Nephron (organoid): ENCODE measurements at regions not wholly inside any gene's neighbourhood (a gene's known extent, or its start where the extent isn't known, plus 50 kb on each side); places are given as distances from the start of the nearest gene placed in this dataset.

Experiments
- H3K27ac Mint-ChIP-seq, 3 experiments: 2 replicates each; pipeline ENCODE4 v1.8.0; 2020; ENCODE audit warnings: mixed read lengths in 3 of 3, mild to moderate bottlenecking in 2 of 3, moderate library complexity in 1 of 3
- H3K27me3 Mint-ChIP-seq: 2 replicates; pipeline ENCODE4 v1.8.0; 2021; ENCODE audit warnings: low read depth, mild to moderate bottlenecking, moderate library complexity, mixed read lengths
- H3K36me3 Mint-ChIP-seq: 2 replicates; pipeline ENCODE4 v1.8.0; 2020; ENCODE audit warnings: low read depth, mixed read lengths
- H3K4me1 Mint-ChIP-seq: 2 replicates; pipeline ENCODE4 v1.8.0; 2020; ENCODE audit warnings: mixed read lengths
- H3K4me3 Mint-ChIP-seq, 3 experiments: 2 replicates each; pipeline ENCODE4 v1.8.0; 2020; ENCODE audit warnings: mild to moderate bottlenecking in 3 of 3, mixed read lengths in 3 of 3, moderate library complexity in 2 of 3
- H3K9me3 Mint-ChIP-seq: 2 replicates; pipeline ENCODE4 v1.8.0; 2020; ENCODE audit warnings: mixed read lengths
- TF ChIP-seq, protein P1 (sequence below), 3 experiments: fragments of 200-600 bp; sonication (generic); IDR thresholded peaks; one replicate each; pipeline ENCODE4 v1.5.0; 2021; ENCODE audit warnings: antibody characterized with exemption in 3 of 3; ENCODE audit not compliant: unreplicated experiment in 3 of 3

DNA sequence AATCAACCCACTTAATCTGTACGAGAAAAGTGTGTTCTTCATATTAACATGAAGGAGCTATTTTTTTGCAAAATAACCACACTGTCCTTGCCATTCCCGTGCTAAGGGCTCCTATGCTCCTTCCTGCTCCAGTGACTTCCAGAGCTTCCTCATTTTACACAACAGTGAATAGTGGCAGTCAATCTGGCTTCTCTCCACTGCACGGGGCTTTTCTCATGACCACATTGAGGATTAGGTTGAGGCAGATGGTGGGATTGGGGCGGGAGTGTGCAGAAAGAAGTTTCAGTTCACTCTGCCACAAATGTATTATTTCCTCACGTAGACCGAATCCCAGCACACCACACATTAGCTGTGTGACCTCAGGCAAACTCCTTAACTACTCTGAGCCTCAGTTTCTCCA is 235.1 kb downstream of the ARHGAP12 start:
- H3K27me3 Mint-ChIP-seq, result no peaks in the 10 kb centered on the region
- H3K36me3 Mint-ChIP-seq, result peaks cover 3% of the 10 kb centered on the region
- H3K4me1 Mint-ChIP-seq, result peaks cover 30% of the 10 kb centered on the region
- TF ChIP-seq, protein P1, sequence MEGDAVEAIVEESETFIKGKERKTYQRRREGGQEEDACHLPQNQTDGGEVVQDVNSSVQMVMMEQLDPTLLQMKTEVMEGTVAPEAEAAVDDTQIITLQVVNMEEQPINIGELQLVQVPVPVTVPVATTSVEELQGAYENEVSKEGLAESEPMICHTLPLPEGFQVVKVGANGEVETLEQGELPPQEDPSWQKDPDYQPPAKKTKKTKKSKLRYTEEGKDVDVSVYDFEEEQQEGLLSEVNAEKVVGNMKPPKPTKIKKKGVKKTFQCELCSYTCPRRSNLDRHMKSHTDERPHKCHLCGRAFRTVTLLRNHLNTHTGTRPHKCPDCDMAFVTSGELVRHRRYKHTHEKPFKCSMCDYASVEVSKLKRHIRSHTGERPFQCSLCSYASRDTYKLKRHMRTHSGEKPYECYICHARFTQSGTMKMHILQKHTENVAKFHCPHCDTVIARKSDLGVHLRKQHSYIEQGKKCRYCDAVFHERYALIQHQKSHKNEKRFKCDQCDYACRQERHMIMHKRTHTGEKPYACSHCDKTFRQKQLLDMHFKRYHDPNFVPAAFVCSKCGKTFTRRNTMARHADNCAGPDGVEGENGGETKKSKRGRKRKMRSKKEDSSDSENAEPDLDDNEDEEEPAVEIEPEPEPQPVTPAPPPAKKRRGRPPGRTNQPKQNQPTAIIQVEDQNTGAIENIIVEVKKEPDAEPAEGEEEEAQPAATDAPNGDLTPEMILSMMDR (IDR thresholded peaks at IDR 0.05; ENCODE audit: unreplicated experiment in 3 of 3), result no peak
- peaks cover 24% of the 10 kb centered on the region for H3K9me3 Mint-ChIP-seq
- H3K4me3 Mint-ChIP-seq, result no peak overlapping the region
- no peak overlapping the region for H3K27ac Mint-ChIP-seq

DNA sequence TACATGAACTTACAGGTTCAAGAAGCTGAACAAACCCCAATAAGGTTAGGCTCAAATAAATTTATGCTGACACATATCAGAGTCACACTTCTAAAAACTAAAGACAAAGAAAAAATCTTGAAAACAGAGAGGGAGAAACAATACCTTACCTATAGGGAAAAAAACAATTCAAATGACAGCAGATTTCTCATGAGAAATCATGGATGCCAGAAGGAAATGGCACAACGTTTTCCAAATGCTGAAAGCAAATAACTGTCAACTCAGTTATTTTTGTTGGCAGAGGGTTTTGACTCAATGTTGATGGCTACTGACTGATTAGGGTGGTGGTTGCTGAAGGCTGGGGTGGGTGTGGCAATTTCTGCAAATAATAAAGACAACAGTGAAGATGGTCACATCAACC is 239.4 kb downstream of the ARHGAP12 start:
- Mint-ChIP-seq H3K9me3 (peaks cover 42% of the 10 kb centered on the region), H3K27me3 (no peaks in the 10 kb centered on the region), H3K4me3 (no peak overlapping the region), H3K36me3 (peaks cover 7% of the 10 kb centered on the region), H3K4me1 (peaks cover 6% of the 10 kb centered on the region), H3K27ac (no peak overlapping the region)
- TF ChIP-seq, protein P1 (IDR thresholded peaks at IDR 0.05; ENCODE audit: unreplicated experiment in 3 of 3), result no peak

DNA sequence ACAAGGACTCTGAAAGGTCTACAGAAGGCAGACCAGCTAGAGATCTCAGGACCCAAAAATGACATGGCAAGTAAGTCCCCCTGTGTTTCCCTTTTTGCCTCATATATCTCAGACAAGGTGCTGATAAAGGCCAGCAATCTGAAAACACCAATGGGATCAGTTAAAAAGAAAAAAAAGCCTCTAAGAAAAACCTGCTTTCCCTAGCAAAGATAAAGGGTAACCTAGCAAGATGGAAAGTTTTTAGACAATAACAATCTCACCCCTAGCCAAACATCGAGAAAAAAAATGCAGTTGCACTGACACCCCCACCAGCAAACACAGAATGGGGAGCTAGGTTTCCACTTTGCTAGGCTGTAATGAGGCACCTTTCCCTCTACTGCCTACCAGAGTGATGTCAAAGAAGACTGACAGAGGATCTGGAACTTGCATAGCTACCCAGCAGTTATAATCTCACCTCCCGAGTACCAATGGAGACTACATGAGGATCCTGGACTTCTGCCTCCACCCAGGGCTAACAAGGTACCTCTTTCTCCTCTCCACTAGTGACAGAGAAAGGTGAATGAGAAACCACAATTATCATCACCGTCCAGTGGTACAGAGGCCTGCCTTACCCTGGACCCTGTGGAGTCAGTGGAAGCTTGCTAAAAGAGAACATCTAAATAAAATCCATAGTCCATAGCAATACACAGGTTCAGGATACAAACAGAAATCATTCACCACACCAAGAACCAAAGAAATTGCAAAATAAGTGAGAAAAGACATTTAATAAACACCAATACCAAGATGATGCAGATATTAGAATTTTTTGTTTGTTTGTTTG is 240.8 kb downstream of the ARHGAP12 start:
- H3K27me3 Mint-ChIP-seq, result no peaks in the 10 kb centered on the region
- H3K9me3 Mint-ChIP-seq, result peaks cover 50% of the 10 kb centered on the region
- H3K4me3 Mint-ChIP-seq, result no peak overlapping the region
- TF ChIP-seq, protein P1 (IDR thresholded peaks at IDR 0.05; ENCODE audit: unreplicated experiment in 3 of 3), result no peak
- peaks cover 12% of the 10 kb centered on the region for H3K36me3 Mint-ChIP-seq
- H3K27ac Mint-ChIP-seq, result no peak overlapping the region
- no peaks in the 10 kb centered on the region for H3K4me1 Mint-ChIP-seq

DNA sequence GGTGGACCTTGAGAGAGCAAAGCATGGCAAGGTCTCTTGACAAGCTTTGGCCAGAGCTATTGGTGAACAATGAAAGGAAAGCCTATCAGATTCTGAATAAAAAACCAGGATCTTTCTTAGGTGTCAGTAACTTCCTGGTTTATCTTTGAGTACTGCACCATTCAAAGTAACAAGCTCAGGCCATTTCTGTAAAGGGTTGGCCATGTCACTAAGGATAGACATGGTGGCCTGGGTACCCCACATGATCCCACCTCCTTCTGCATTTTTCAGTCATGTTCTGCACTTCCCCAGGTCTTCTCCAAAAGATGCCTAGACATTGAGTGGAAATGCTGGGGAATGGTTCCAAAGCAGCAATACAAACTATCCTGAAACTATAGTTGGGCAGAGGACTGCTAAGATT is 242.0 kb downstream of the ARHGAP12 start:
- H3K36me3 Mint-ChIP-seq, result peaks cover 14% of the 10 kb centered on the region
- no peak overlapping the region for H3K27ac Mint-ChIP-seq
- no peaks in the 10 kb centered on the region for H3K27me3 Mint-ChIP-seq
- TF ChIP-seq, protein P1 (IDR thresholded peaks at IDR 0.05; ENCODE audit: unreplicated experiment in 3 of 3), result no peak
- no peak overlapping the region for H3K4me3 Mint-ChIP-seq
- peaks cover 59% of the 10 kb centered on the region for H3K9me3 Mint-ChIP-seq
- H3K4me1 Mint-ChIP-seq, result no peaks in the 10 kb centered on the region

DNA sequence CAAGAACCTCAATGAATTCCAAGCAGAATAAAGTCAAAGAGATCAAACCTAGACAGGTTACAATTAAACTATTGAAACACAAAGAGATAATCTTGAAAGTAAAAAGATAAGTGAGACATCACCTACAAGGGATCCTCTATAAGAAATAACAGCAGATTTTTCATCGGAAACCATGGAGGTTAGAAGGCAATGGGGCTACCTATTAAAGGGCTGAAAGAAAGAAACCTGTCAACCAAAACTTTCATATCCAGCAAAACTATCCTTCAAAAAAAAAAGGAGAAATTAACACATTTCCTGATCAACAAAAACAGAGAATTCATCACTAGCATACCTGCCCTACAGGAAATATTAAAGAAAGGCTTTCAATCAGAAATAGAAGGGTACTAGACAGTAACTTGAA is 244.9 kb downstream of the ARHGAP12 start:
- Mint-ChIP-seq H3K4me3 (no peak overlapping the region), H3K36me3 (peaks cover 11% of the 10 kb centered on the region), H3K9me3 (peaks cover 47% of the 10 kb centered on the region), H3K27ac (no peak overlapping the region), H3K4me1 (peaks cover 9% of the 10 kb centered on the region), H3K27me3 (no peaks in the 10 kb centered on the region)
- TF ChIP-seq, protein P1 (IDR thresholded peaks at IDR 0.05; ENCODE audit: unreplicated experiment in 3 of 3), result no peak

DNA sequence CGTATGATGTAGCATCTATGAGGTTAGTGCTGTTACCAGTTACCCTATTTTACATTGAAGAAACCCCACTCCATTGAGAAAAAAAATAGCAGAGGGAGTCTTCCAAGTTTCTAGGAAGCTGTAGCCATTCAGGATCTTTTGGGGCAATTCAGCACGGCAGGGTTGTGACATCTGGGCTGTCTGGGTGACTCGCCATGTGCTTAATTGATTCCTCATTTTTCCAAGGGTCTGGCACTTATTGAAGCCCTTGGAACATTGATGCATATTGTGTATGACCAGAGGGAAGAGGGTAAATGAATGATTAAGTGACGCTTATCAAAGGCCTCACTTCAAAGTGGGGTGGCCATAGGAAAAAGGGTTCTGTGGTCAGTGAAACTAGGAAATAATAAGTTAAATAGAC is 248.7 kb downstream of the ARHGAP12 start:
- TF ChIP-seq, protein P1 (IDR thresholded peaks at IDR 0.05; ENCODE audit: unreplicated experiment in 3 of 3), result no peak
- H3K9me3 Mint-ChIP-seq, result peaks cover 41% of the 10 kb centered on the region
- peaks cover 7% of the 10 kb centered on the region for H3K36me3 Mint-ChIP-seq
- no peak overlapping the region for H3K27ac Mint-ChIP-seq
- H3K4me3 Mint-ChIP-seq, result no peak overlapping the region
- no peaks in the 10 kb centered on the region for H3K27me3 Mint-ChIP-seq
- peaks cover 30% of the 10 kb centered on the region for H3K4me1 Mint-ChIP-seq
